Natural killer cell (primary cell): ENCODE measurements at regions not wholly inside any gene's neighbourhood (a gene's known extent, or its start where the extent isn't known, plus 50 kb on each side); places are given as distances from the start of the nearest gene placed in this dataset.

Source experiments
- ATAC-seq, 3 donors: fragments of 150-1000 bp in 2 of 3; fragments of 200-7000 bp in 1 of 3; cut with Tn5 transposase; 1 replicate in 1 of 3; 2 replicates in 2 of 3; pipeline ENCODE4 v1.10.0; 2021; ENCODE audit warnings: mild to moderate bottlenecking in 2 of 3, moderate library complexity in 2 of 3
- DNase-seq, 2 donors: peaks; one replicate each; pipeline versions ENCODE4 v3.0.0 to v3.0.0-alpha.2; 2013 to 2021; ENCODE audit warnings: mixed read lengths in 1 of 2
- H3K27ac ChIP-seq: one replicate; pipeline ENCODE4 v1.5.1; 2013; ENCODE audit warnings: mild to moderate bottlenecking, low read length
- H3K27me3 ChIP-seq: one replicate; pipeline ENCODE4 v1.6.1; 2013; ENCODE audit warnings: low read length; ENCODE audit not compliant: control insufficient read depth, insufficient read depth
- H3K36me3 ChIP-seq: one replicate; pipeline ENCODE4 v1.6.1; 2013; ENCODE audit warnings: low read length; ENCODE audit not compliant: control insufficient read depth, insufficient read depth
- H3K4me1 ChIP-seq: one replicate; pipeline ENCODE4 v1.6.1; 2013; ENCODE audit warnings: low read length; ENCODE audit not compliant: control insufficient read depth, insufficient read depth
- H3K4me3 ChIP-seq: one replicate; pipeline ENCODE4 v1.5.1; 2013; ENCODE audit warnings: low read length
- H3K9me3 ChIP-seq: one replicate; pipeline ENCODE4 v1.6.1; 2013; ENCODE audit warnings: low read length; ENCODE audit not compliant: control insufficient read depth, insufficient read depth
- H3K27ac Mint-ChIP-seq, 2 donors: one replicate each; pipeline ENCODE4 v1.8.0; 2022; ENCODE audit warnings: mild to moderate bottlenecking in 2 of 2, mixed read lengths in 2 of 2, moderate library complexity in 1 of 2
- H3K27me3 Mint-ChIP-seq, 2 donors: one replicate each; pipeline ENCODE4 v1.8.0; 2022; ENCODE audit warnings: low read depth in 2 of 2, mixed read lengths in 2 of 2
- H3K36me3 Mint-ChIP-seq: one replicate; pipeline ENCODE4 v1.8.0; 2022; ENCODE audit warnings: mixed read lengths
- H3K4me1 Mint-ChIP-seq, 2 donors: one replicate each; pipeline ENCODE4 v1.8.0; 2022; ENCODE audit warnings: mixed read lengths in 2 of 2
- H3K4me3 Mint-ChIP-seq: one replicate; pipeline ENCODE4 v1.8.0; 2022; ENCODE audit warnings: mild to moderate bottlenecking, moderate library complexity, mixed read lengths
- H3K9me3 Mint-ChIP-seq, 2 donors: one replicate each; pipeline ENCODE4 v1.8.0; 2022; ENCODE audit warnings: mixed read lengths in 2 of 2
- WGBS: methylation state at CpG from one replicate; pipeline ENCODE4 v1.1.7; 2013; ENCODE audit warnings: missing lambda C conversion rate; ENCODE audit not compliant: insufficient coverage; 5-methylcytosine and 5-hydroxymethylcytosine counted together
- intact Hi-C: fragments of 100-400 bp; cut with micrococcal nuclease; formaldehyde crosslinking; loops from one replicate; pipeline ENCODE4 v1.14.2; 2022
- TF ChIP-seq, protein P1 (sequence below): fragments of 200-600 bp; IDR thresholded peaks from one replicate; pipeline ENCODE4 v1.8.0; 2022; ENCODE audit warnings: antibody characterized with exemption

- H3K27me3 Mint-ChIP-seq = peaks cover 5 to 19% of the 10 kb centered on the region in 2 donors
- no peaks in the 10 kb centered on the region for H3K9me3 ChIP-seq
- TF ChIP-seq, protein P1, sequence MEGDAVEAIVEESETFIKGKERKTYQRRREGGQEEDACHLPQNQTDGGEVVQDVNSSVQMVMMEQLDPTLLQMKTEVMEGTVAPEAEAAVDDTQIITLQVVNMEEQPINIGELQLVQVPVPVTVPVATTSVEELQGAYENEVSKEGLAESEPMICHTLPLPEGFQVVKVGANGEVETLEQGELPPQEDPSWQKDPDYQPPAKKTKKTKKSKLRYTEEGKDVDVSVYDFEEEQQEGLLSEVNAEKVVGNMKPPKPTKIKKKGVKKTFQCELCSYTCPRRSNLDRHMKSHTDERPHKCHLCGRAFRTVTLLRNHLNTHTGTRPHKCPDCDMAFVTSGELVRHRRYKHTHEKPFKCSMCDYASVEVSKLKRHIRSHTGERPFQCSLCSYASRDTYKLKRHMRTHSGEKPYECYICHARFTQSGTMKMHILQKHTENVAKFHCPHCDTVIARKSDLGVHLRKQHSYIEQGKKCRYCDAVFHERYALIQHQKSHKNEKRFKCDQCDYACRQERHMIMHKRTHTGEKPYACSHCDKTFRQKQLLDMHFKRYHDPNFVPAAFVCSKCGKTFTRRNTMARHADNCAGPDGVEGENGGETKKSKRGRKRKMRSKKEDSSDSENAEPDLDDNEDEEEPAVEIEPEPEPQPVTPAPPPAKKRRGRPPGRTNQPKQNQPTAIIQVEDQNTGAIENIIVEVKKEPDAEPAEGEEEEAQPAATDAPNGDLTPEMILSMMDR = no peak
- H3K27ac ChIP-seq = no peak overlapping the region
- WGBS = 83% methylated on average over 6 of the region's 7 CpGs
- no peaks in the 10 kb centered on the region for H3K36me3 ChIP-seq
- no peaks in the 10 kb centered on the region for H3K36me3 Mint-ChIP-seq
- H3K4me1 ChIP-seq = no peaks in the 10 kb centered on the region
- intact Hi-C loops = no loop called here
- H3K9me3 Mint-ChIP-seq = no peaks in the 10 kb centered on the region
- no peaks in the 10 kb centered on the region for H3K4me1 Mint-ChIP-seq
- no peak overlapping the region for H3K4me3 Mint-ChIP-seq
- DNase-seq = no peak
- ATAC-seq = no peak
- no peak overlapping the region for H3K4me3 ChIP-seq
- H3K27ac Mint-ChIP-seq = no peak overlapping the region
- H3K27me3 ChIP-seq = no peaks in the 10 kb centered on the region
These were observed 273.1 kb upstream of the PIK3R1 start for GRCh38 chr5:67942421-67942820.

GRCh38 chr5:67941614-67942401 lies 273.7 kb upstream of the PIK3R1 start:
- Mint-ChIP-seq H3K36me3 (no peaks in the 10 kb centered on the region), H3K4me1 (no peaks in the 10 kb centered on the region), H3K27me3 (peaks cover 2 to 20% of the 10 kb centered on the region in 2 donors), H3K27ac (no peak overlapping the region), H3K4me3 (no peak overlapping the region), H3K9me3 (no peaks in the 10 kb centered on the region)
- Histone ChIP-seq H3K4me3 (no peak overlapping the region), H3K36me3 (no peaks in the 10 kb centered on the region), H3K27ac (no peak overlapping the region), H3K4me1 (no peaks in the 10 kb centered on the region), H3K9me3 (no peaks in the 10 kb centered on the region), H3K27me3 (no peaks in the 10 kb centered on the region)
- TF ChIP-seq, protein P1 = no peak
- intact Hi-C loops = no loop called here
- whole genome bisulfite sequencing = 57% methylated on average over 1 of the region's 5 CpGs
- DNase-seq (no peak), ATAC-seq (no peak)

- 60% methylated on average over 4 of the region's 4 CpGs for WGBS
- Mint-ChIP-seq H3K27ac (no peak overlapping the region), H3K27me3 (peaks cover 0 to 7% of the 10 kb centered on the region in 2 donors), H3K4me1 (no peaks in the 10 kb centered on the region), H3K36me3 (no peaks in the 10 kb centered on the region), H3K4me3 (no peak overlapping the region), H3K9me3 (no peaks in the 10 kb centered on the region)
- no peak for DNase-seq
- Histone ChIP-seq H3K9me3 (no peaks in the 10 kb centered on the region), H3K27ac (no peak overlapping the region), H3K4me1 (no peaks in the 10 kb centered on the region), H3K27me3 (no peaks in the 10 kb centered on the region), H3K36me3 (no peaks in the 10 kb centered on the region), H3K4me3 (no peak overlapping the region)
- intact Hi-C loops = no loop called here
- no peak for ATAC-seq
- TF ChIP-seq, protein P1 = no peak
These were observed 279.5 kb upstream of the PIK3R1 start for GRCh38 chr5:67935908-67936566.
